Neutrophil (primary cell): ENCODE measurements at regions not wholly inside any gene's neighbourhood (a gene's known extent, or its start where the extent isn't known, plus 50 kb on each side); places are given as distances from the start of the nearest gene placed in this dataset.

Experiments
- H3K27ac ChIP-seq: fragments of 200-600 bp; sonication (generic); 2 replicates; pipeline ENCODE4 v1.5.1; 2016; ENCODE audit warnings: mild to moderate bottlenecking, moderate library complexity
- H3K27me3 ChIP-seq: fragments of 200-600 bp; sonication (generic); 2 replicates; pipeline ENCODE4 v1.6.0; 2016; ENCODE audit warnings: mild to moderate bottlenecking
- H3K36me3 ChIP-seq: fragments of 200-600 bp; sonication (generic); 2 replicates; pipeline ENCODE4 v1.5.1; 2017
- H3K4me1 ChIP-seq, 2 experiments: fragments of 200-600 bp in 1 of 2; sonication (generic) in 1 of 2; 1 replicate in 1 of 2; 2 replicates in 1 of 2; pipeline versions ENCODE4 v1.5.1 to v1.6.1; 2013 to 2016; ENCODE audit warnings: low read depth in 1 of 2, low read length in 1 of 2, mild to moderate bottlenecking in 1 of 2, moderate library complexity in 1 of 2; ENCODE audit not compliant: control insufficient read depth in 1 of 2, insufficient read depth in 1 of 2
- H3K4me3 ChIP-seq, 2 experiments: fragments of 200-600 bp in 1 of 2; sonication (generic) in 1 of 2; 1 replicate in 1 of 2; 2 replicates in 1 of 2; pipeline ENCODE4 v1.5.1; 2013 to 2016; ENCODE audit warnings: low read depth in 1 of 2, low read length in 1 of 2, mild to moderate bottlenecking in 1 of 2, moderate library complexity in 1 of 2
- H3K9me3 ChIP-seq: fragments of 200-600 bp; sonication (generic); 2 replicates; pipeline ENCODE4 v1.5.1; 2016
- CTCF ChIP-seq: fragments of 200-600 bp; sonication (generic); IDR thresholded peaks from 2 replicates; pipeline ENCODE4 v1.5.1; 2016; ENCODE audit warnings: antibody characterized with exemption

GRCh38 chr13:89097994-89098393, 1426.8 kb downstream of the SLITRK5 start:
- H3K27me3 ChIP-seq: no peaks in the 10 kb centered on the region
- no peak for TF ChIP-seq CTCF
- H3K4me3 ChIP-seq: no peak overlapping the region
- peaks cover 0 to 7% of the 10 kb centered on the region in 2 experiments for H3K4me1 ChIP-seq
- no peaks in the 10 kb centered on the region for H3K36me3 ChIP-seq
- H3K27ac ChIP-seq: no peak overlapping the region
- H3K9me3 ChIP-seq: no peaks in the 10 kb centered on the region

GRCh38 chr13:89113744-89114143, 1442.6 kb downstream of the SLITRK5 start:
- Histone ChIP-seq H3K27me3 (no peaks in the 10 kb centered on the region), H3K4me3 (no peak overlapping the region), H3K27ac (no peak overlapping the region), H3K4me1 (no peaks in the 10 kb centered on the region), H3K9me3 (no peaks in the 10 kb centered on the region), H3K36me3 (no peaks in the 10 kb centered on the region)
- no peak for TF ChIP-seq CTCF

- Histone ChIP-seq H3K36me3 (no peaks in the 10 kb centered on the region), H3K9me3 (no peaks in the 10 kb centered on the region)
- no peak for TF ChIP-seq CTCF
These were observed 1444.1 kb downstream of the SLITRK5 start for GRCh38 chr13:89115307-89115706.

GRCh38 chr13:89136678-89137077, 1465.5 kb downstream of the SLITRK5 start:
- TF ChIP-seq CTCF: no peak
- H3K27me3 ChIP-seq: no peaks in the 10 kb centered on the region
- H3K9me3 ChIP-seq: no peaks in the 10 kb centered on the region
- no peaks in the 10 kb centered on the region for H3K4me1 ChIP-seq
- H3K4me3 ChIP-seq: no peak overlapping the region
- no peak overlapping the region for H3K27ac ChIP-seq
- no peaks in the 10 kb centered on the region for H3K36me3 ChIP-seq

More at GRCh38 chr13:89115307-89115706, 1444.1 kb downstream of the SLITRK5 start:
- no peak overlapping the region for H3K4me3 ChIP-seq
- H3K27me3 ChIP-seq: no peaks in the 10 kb centered on the region
- no peaks in the 10 kb centered on the region for H3K4me1 ChIP-seq
- H3K27ac ChIP-seq: no peak overlapping the region

GRCh38 chr13:89150362-89150761, 1479.2 kb downstream of the SLITRK5 start:
- H3K9me3 ChIP-seq: no peaks in the 10 kb centered on the region
- H3K27ac ChIP-seq: no peak overlapping the region
- TF ChIP-seq CTCF: no peak
- no peaks in the 10 kb centered on the region for H3K4me1 ChIP-seq
- H3K27me3 ChIP-seq: no peaks in the 10 kb centered on the region
- no peaks in the 10 kb centered on the region for H3K36me3 ChIP-seq
- no peak overlapping the region for H3K4me3 ChIP-seq

GRCh38 chr13:89153941-89154340, 1482.8 kb downstream of the SLITRK5 start:
- Histone ChIP-seq H3K9me3 (no peaks in the 10 kb centered on the region), H3K4me1 (no peaks in the 10 kb centered on the region), H3K36me3 (no peaks in the 10 kb centered on the region), H3K27ac (no peak overlapping the region), H3K27me3 (no peaks in the 10 kb centered on the region), H3K4me3 (no peak overlapping the region)
- TF ChIP-seq CTCF: no peak
